Mesendoderm (in vitro differentiated cells): ENCODE measurements at regions not wholly inside any gene's neighbourhood (a gene's known extent, or its start where the extent isn't known, plus 50 kb on each side); places are given as distances from the start of the nearest gene placed in this dataset.

Experiments used
- DNase-seq: peaks from one replicate; pipeline ENCODE4 v3.0.0; 2013
- H2AK5ac ChIP-seq: 2 replicates; pipeline ENCODE4 v1.6.1; 2013; ENCODE audit warnings: low read length, inconsistent platforms
- H2BK120ac ChIP-seq: 2 replicates; pipeline ENCODE4 v1.6.1; 2013; ENCODE audit warnings: low read depth, mild to moderate bottlenecking, low read length, moderate library complexity, mixed read lengths
- H2BK15ac ChIP-seq: replicated peaks from 2 replicates; pipeline ENCODE4 v1.6.1; 2013; ENCODE audit warnings: low read depth, mild to moderate bottlenecking, moderate library complexity
- H2BK5ac ChIP-seq: 2 replicates; pipeline ENCODE4 v1.6.1; 2013; ENCODE audit warnings: low read length, inconsistent platforms
- H3K18ac ChIP-seq: 2 replicates; pipeline ENCODE4 v1.6.1; 2013; ENCODE audit warnings: mild to moderate bottlenecking, low read length, mixed read lengths
- H3K23ac ChIP-seq: one replicate; pipeline ENCODE4 v1.6.1; 2013; ENCODE audit warnings: low read length
- H3K27ac ChIP-seq: 2 replicates; pipeline ENCODE4 v1.5.1; 2013; ENCODE audit warnings: low read depth, mild to moderate bottlenecking, inconsistent platforms, low read length, moderate library complexity
- H3K27me3 ChIP-seq: 2 replicates; pipeline ENCODE4 v1.6.1; 2013; ENCODE audit warnings: low read length, control low read depth, mild to moderate bottlenecking, inconsistent platforms; ENCODE audit not compliant: insufficient read depth, poor library complexity
- H3K36me3 ChIP-seq: 2 replicates; pipeline ENCODE4 v1.6.1; 2013; ENCODE audit warnings: low read length, inconsistent platforms; ENCODE audit not compliant: control insufficient read depth, insufficient read depth
- H3K4ac ChIP-seq: one replicate; pipeline ENCODE4 v1.6.1; 2013; ENCODE audit warnings: low read depth, mild to moderate bottlenecking, low read length, moderate library complexity
- H3K4me1 ChIP-seq: 2 replicates; pipeline ENCODE4 v1.6.1; 2013; ENCODE audit warnings: low read depth, low read length, inconsistent platforms; ENCODE audit not compliant: control insufficient read depth
- H3K4me2 ChIP-seq: 2 replicates; pipeline ENCODE4 v1.6.1; 2013; ENCODE audit warnings: low read length
- H3K4me3 ChIP-seq: 2 replicates; pipeline ENCODE4 v1.5.1; 2013; ENCODE audit warnings: mild to moderate bottlenecking, low read length
- H3K56ac ChIP-seq: one replicate; pipeline ENCODE4 v1.6.1; 2013; ENCODE audit warnings: low read length
- H3K79me1 ChIP-seq: 2 replicates; pipeline ENCODE4 v1.6.1; 2013; ENCODE audit warnings: low read length, inconsistent platforms
- H3K79me2 ChIP-seq: 2 replicates; pipeline ENCODE4 v1.6.1; 2013; ENCODE audit warnings: mild to moderate bottlenecking, low read length; ENCODE audit not compliant: control insufficient read depth, insufficient read depth
- H3K9ac ChIP-seq: 2 replicates; pipeline ENCODE4 v1.6.1; 2013; ENCODE audit warnings: low read length, inconsistent platforms
- H4K5ac ChIP-seq: one replicate; pipeline ENCODE4 v1.6.1; 2013; ENCODE audit warnings: low read length
- H4K8ac ChIP-seq: one replicate; pipeline ENCODE4 v1.6.1; 2013; ENCODE audit warnings: low read depth, mild to moderate bottlenecking, control low read depth, low read length, moderate library complexity
- WGBS: extraction: QIAGEN DNeasy Blood & Tissue Kit; methylation state at CpG from one replicate; pipeline ENCODE4 v1.1.7; 2013; ENCODE audit warnings: low lambda C conversion rate, missing lambda C conversion rate; ENCODE audit not compliant: insufficient coverage; ENCODE audit errors: extremely low coverage; 5-methylcytosine and 5-hydroxymethylcytosine counted together

DNA sequence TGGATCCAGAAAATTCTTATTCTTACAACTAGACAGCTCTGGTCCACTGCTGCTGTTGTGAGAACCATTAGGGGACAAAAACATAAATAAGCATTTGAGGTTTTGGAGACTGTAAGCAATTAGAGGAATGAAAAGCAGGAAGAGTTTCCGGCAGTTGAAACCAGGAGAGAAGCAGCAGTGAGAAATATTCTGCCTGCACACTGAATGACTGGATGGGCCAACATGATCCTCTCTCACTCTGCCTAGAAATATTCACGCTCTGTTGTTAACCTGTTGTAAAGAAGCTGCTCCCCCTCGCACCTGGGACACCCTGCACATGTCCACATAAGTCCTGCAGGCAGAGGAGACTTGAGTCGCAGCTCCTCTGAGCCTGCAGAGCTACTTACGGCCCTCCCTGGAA lies 60.4 kb upstream of the RNF152 start:
- no peak overlapping the region for H2BK120ac ChIP-seq
- no peaks in the 10 kb centered on the region for H3K79me1 ChIP-seq
- H3K18ac ChIP-seq: no peak overlapping the region
- no peak overlapping the region for H3K4ac ChIP-seq
- H2AK5ac ChIP-seq: no peak overlapping the region
- H3K36me3 ChIP-seq: no peaks in the 10 kb centered on the region
- WGBS: no CpG with 5 or more reads among the region's 5 CpGs
- H3K79me2 ChIP-seq: no peaks in the 10 kb centered on the region
- no peak overlapping the region for H3K4me3 ChIP-seq
- no peaks in the 10 kb centered on the region for H3K27me3 ChIP-seq
- H3K23ac ChIP-seq: no peak overlapping the region
- no peak overlapping the region for H2BK5ac ChIP-seq
- peaks cover 1% of the 10 kb centered on the region for H3K4me1 ChIP-seq
- H3K4me2 ChIP-seq: no peak overlapping the region
- H3K27ac ChIP-seq: no peak overlapping the region
- no peak overlapping the region for H3K56ac ChIP-seq
- H3K9ac ChIP-seq: no peak overlapping the region
- no peak overlapping the region for H4K8ac ChIP-seq
- no peak overlapping the region for H4K5ac ChIP-seq
- DNase-seq: no peak
- H2BK15ac ChIP-seq: no peak overlapping the region

- peak overlapping the region; percentile 25 for H3K18ac ChIP-seq
- no peak overlapping the region for H3K9ac ChIP-seq
- no peak overlapping the region for H4K8ac ChIP-seq
- no peak overlapping the region for H3K27ac ChIP-seq
- no peak overlapping the region for H3K4me2 ChIP-seq
- H3K56ac ChIP-seq: no peak overlapping the region
- H3K4ac ChIP-seq: no peak overlapping the region
- peaks cover 1% of the 10 kb centered on the region for H3K4me1 ChIP-seq
- H2BK5ac ChIP-seq: no peak overlapping the region
- no peak overlapping the region for H2BK15ac ChIP-seq
- no peak overlapping the region for H2AK5ac ChIP-seq
- H4K5ac ChIP-seq: no peak overlapping the region
- DNase-seq: no peak
- H2BK120ac ChIP-seq: no peak overlapping the region
- no peaks in the 10 kb centered on the region for H3K79me1 ChIP-seq
- no peak overlapping the region for H3K4me3 ChIP-seq
- H3K23ac ChIP-seq: no peak overlapping the region
- H3K36me3 ChIP-seq: no peaks in the 10 kb centered on the region
- H3K27me3 ChIP-seq: no peaks in the 10 kb centered on the region
- H3K79me2 ChIP-seq: no peaks in the 10 kb centered on the region
- WGBS: no CpG with 5 or more reads among the region's 6 CpGs
Observed at GRCh38 chr18:61951396-61951795, 58.6 kb upstream of the RNF152 start.

DNA sequence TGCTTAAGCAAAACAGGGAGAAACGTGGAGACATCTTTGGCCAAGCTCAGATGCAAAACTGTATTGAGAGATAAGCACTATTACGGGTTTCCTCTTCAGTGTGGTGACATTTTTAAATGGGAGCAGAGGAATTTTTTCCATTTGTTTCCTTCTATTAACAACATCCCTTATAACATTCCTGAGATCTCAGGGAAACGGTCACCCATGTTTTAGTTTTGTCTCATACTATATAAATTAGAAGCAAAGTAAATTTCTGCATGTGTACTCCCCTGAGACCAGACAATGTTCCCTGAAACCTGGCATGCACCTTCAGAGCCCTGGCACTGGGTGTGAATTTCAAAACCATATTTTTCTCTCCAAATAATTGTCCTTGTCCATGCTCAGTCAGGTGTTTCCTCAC lies 57.6 kb upstream of the RNF152 start:
- peaks cover 1% of the 10 kb centered on the region for H3K4me1 ChIP-seq

DNA sequence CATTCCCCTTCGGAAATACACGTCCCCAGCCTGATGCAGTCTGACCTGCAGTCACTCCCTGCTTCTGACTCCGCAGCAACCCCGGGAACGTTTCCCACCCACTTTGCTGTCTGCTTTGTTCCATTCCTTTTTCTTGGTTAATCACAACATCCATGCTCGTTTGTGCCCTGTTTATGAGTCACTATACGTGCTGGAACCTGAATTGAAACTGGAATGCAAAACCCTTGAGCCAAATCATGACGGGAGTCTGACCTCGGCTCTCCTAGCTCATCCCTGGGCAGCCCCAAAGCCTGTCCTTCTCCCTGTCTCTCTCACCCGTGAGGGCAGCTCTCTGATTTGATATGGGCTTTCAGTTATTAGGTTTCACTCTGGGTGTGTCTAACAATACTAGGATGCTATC lies 57.1 kb upstream of the RNF152 start:
- H2AK5ac ChIP-seq: no peak overlapping the region
- H3K9ac ChIP-seq: no peak overlapping the region
- H3K27me3 ChIP-seq: no peaks in the 10 kb centered on the region
- no peak overlapping the region for H3K4me2 ChIP-seq
- H4K5ac ChIP-seq: no peak overlapping the region
- H2BK15ac ChIP-seq: no peak overlapping the region
- no peak overlapping the region for H3K4me3 ChIP-seq
- H3K79me1 ChIP-seq: no peaks in the 10 kb centered on the region
- H3K56ac ChIP-seq: no peak overlapping the region
- H3K36me3 ChIP-seq: no peaks in the 10 kb centered on the region
- H2BK120ac ChIP-seq: no peak overlapping the region
- H3K79me2 ChIP-seq: no peaks in the 10 kb centered on the region
- H3K4me1 ChIP-seq: peaks cover 1% of the 10 kb centered on the region
- no peak for DNase-seq
- WGBS: no CpG with 5 or more reads among the region's 10 CpGs
- H3K4ac ChIP-seq: no peak overlapping the region
- H3K18ac ChIP-seq: no peak overlapping the region
- H3K27ac ChIP-seq: no peak overlapping the region
- H3K23ac ChIP-seq: no peak overlapping the region
- no peak overlapping the region for H2BK5ac ChIP-seq
- H4K8ac ChIP-seq: no peak overlapping the region

More for the DNA sequence above, 57.6 kb upstream of the RNF152 start:
- DNase-seq: no peak
- no peaks in the 10 kb centered on the region for H3K79me2 ChIP-seq
- H3K56ac ChIP-seq: no peak overlapping the region
- no peak overlapping the region for H3K4me2 ChIP-seq
- H3K23ac ChIP-seq: no peak overlapping the region
- no peaks in the 10 kb centered on the region for H3K27me3 ChIP-seq
- H3K36me3 ChIP-seq: no peaks in the 10 kb centered on the region
- no peak overlapping the region for H3K4ac ChIP-seq
- no peak overlapping the region for H2BK5ac ChIP-seq
- no peak overlapping the region for H4K8ac ChIP-seq
- H4K5ac ChIP-seq: no peak overlapping the region
- H2BK15ac ChIP-seq: no peak overlapping the region
- no peak overlapping the region for H3K9ac ChIP-seq
- no peak overlapping the region for H2AK5ac ChIP-seq
- no peaks in the 10 kb centered on the region for H3K79me1 ChIP-seq
- WGBS: no CpG with 5 or more reads among the region's 3 CpGs
- H3K4me3 ChIP-seq: no peak overlapping the region
- H3K27ac ChIP-seq: no peak overlapping the region
- no peak overlapping the region for H2BK120ac ChIP-seq
- H3K18ac ChIP-seq: no peak overlapping the region

DNA sequence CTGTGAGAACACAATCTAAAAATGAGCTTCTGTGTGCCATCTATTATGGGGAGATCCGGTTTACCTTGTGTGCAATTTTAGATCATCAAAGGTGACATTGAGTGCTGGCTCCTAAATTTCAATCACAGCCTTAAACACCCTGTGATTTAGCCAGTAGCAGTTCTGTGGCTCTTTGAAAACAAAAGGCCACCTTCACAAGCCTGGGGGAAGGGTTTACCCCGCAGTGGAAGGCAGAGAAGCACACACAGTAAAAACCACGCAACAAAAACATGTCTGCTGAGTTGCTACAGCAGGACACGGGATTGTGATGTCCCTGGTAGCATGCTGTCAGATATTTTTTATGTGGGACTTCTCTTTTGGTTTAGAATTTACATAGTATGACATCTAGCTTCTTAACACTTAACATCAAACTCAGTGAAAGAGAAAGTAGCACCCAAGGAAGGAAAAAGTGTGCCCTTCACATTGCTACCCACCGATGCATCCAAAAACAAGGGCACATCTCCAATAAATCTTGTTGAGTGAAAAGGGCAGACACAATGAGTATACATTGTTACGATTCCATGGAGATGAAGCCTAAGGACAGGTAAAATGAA lies 56.1 kb upstream of the RNF152 start:
- no peak overlapping the region for H3K9ac ChIP-seq
- H3K27ac ChIP-seq: no peak overlapping the region
- no peaks in the 10 kb centered on the region for H3K27me3 ChIP-seq
- no peak overlapping the region for H2BK15ac ChIP-seq
- H3K23ac ChIP-seq: no peak overlapping the region
- H4K5ac ChIP-seq: no peak overlapping the region
- H3K56ac ChIP-seq: peak overlapping the region; percentile 35
- H3K79me1 ChIP-seq: no peaks in the 10 kb centered on the region
- H3K4me1 ChIP-seq: peaks cover 1% of the 10 kb centered on the region
- no peak overlapping the region for H4K8ac ChIP-seq
- whole genome bisulfite sequencing: no CpG with 5 or more reads among the region's 6 CpGs
- H2BK120ac ChIP-seq: no peak overlapping the region
- no peak for DNase-seq
- no peaks in the 10 kb centered on the region for H3K79me2 ChIP-seq
- no peak overlapping the region for H3K4ac ChIP-seq
- H2BK5ac ChIP-seq: no peak overlapping the region
- no peak overlapping the region for H3K4me2 ChIP-seq
- H3K18ac ChIP-seq: no peak overlapping the region
- no peaks in the 10 kb centered on the region for H3K36me3 ChIP-seq
- H2AK5ac ChIP-seq: no peak overlapping the region
- no peak overlapping the region for H3K4me3 ChIP-seq

DNA sequence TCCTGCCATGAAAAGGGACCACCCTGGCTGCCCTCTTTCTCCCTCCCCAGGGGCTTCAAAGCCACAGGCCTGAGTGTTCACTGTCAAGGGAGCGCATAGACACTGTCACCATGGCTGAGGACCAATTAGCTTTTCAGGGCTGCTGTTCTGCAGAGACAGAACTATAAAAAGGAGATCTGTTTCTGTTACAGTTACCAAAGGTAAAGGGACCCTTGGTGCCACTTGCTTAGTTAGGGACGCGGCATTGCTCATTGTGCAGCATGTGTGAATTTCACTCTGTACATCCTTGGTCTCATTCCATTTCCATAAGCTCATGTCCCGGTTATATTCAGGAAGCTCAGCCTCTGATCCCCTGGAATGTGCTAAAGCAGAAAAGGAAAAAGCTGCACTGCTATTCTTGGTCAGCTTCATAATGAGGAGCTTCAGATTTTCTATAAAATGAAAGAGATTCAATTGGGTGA lies 55.5 kb upstream of the RNF152 start:
- no peak overlapping the region for H3K18ac ChIP-seq
- H3K4me1 ChIP-seq: peaks cover 1% of the 10 kb centered on the region
- H3K36me3 ChIP-seq: no peaks in the 10 kb centered on the region
- no CpG with 5 or more reads among the region's 4 CpGs for WGBS
- H3K79me2 ChIP-seq: no peaks in the 10 kb centered on the region
- H2BK120ac ChIP-seq: no peak overlapping the region
- no peak overlapping the region for H4K5ac ChIP-seq
- no peak overlapping the region for H3K4me2 ChIP-seq
- no peak overlapping the region for H2BK15ac ChIP-seq
- H3K9ac ChIP-seq: no peak overlapping the region
- no peak overlapping the region for H3K56ac ChIP-seq
- no peak overlapping the region for H2AK5ac ChIP-seq
- H4K8ac ChIP-seq: no peak overlapping the region
- no peak for DNase-seq
- H3K4me3 ChIP-seq: no peak overlapping the region
- H3K23ac ChIP-seq: no peak overlapping the region
- H3K27me3 ChIP-seq: no peaks in the 10 kb centered on the region
- H3K79me1 ChIP-seq: no peaks in the 10 kb centered on the region
- H2BK5ac ChIP-seq: no peak overlapping the region
- H3K27ac ChIP-seq: no peak overlapping the region
- H3K4ac ChIP-seq: no peak overlapping the region
